CD14-positive monocyte (primary cell): ENCODE measurements at regions not wholly inside any gene's neighbourhood (a gene's known extent, or its start where the extent isn't known, plus 50 kb on each side); places are given as distances from the start of the nearest gene placed in this dataset.

Experiments
- DNase-seq, 3 donors: peaks; one replicate each; pipeline ENCODE4 v3.0.0-alpha.2; 2011 to 2022
- H2AFZ ChIP-seq: 2 replicates; pipeline ENCODE4 v1.6.0; 2012; ENCODE audit warnings: mild to moderate bottlenecking, low read depth, low read length, inconsistent platforms; ENCODE audit not compliant: insufficient read depth, poor library complexity, severe bottlenecking
- H3K27ac ChIP-seq, 2 donors: 1 replicate in 1 of 2; 2 replicates in 1 of 2; pipeline ENCODE4 v1.5.1; 2012 to 2013; ENCODE audit warnings: low read length in 2 of 2, control low read depth in 1 of 2, inconsistent platforms in 1 of 2, low read depth in 1 of 2, mild to moderate bottlenecking in 1 of 2
- H3K27me3 ChIP-seq, 2 donors: one replicate each; pipeline versions ENCODE4 v1.6.0 to v1.6.1; 2011 to 2013; ENCODE audit warnings: low read length in 2 of 2; ENCODE audit not compliant: control insufficient read depth in 2 of 2, insufficient read depth in 2 of 2
- H3K36me3 ChIP-seq, 2 donors: replicated peaks in 1 of 2; 1 replicate in 1 of 2; 2 replicates in 1 of 2; pipeline versions ENCODE4 v1.5.1 to v1.6.1; 2012 to 2013; ENCODE audit warnings: low read length in 2 of 2, control low read depth in 1 of 2, inconsistent platforms in 1 of 2, mild to moderate bottlenecking in 1 of 2; ENCODE audit not compliant: insufficient read depth in 2 of 2, control insufficient read depth in 1 of 2
- H3K4me1 ChIP-seq, 2 donors: 1 replicate in 1 of 2; 2 replicates in 1 of 2; pipeline versions ENCODE4 v1.5.1 to v1.6.1; 2012 to 2013; ENCODE audit warnings: low read length in 2 of 2, control low read depth in 1 of 2, inconsistent platforms in 1 of 2, mild to moderate bottlenecking in 1 of 2, moderate library complexity in 1 of 2; ENCODE audit not compliant: insufficient read depth in 2 of 2, control insufficient read depth in 1 of 2
- H3K4me2 ChIP-seq: replicated peaks from 2 replicates; pipeline ENCODE3; 2012; ENCODE audit warnings: low read length, moderate library complexity, mild to moderate bottlenecking; ENCODE audit not compliant: poor library complexity, severe bottlenecking; ENCODE audit errors: extremely low read depth
- H3K4me3 ChIP-seq, 3 experiments: fragments of 200-600 bp in 1 of 3; sonication (generic) in 1 of 3; replicated peaks in 1 of 3; 1 replicate in 2 of 3; 2 replicates in 1 of 3; pipeline ENCODE4 v1.5.1; 2011 to 2013; ENCODE audit warnings: low read length in 3 of 3, mild to moderate bottlenecking in 3 of 3, control low read depth in 2 of 3, low read depth in 2 of 3, inconsistent platforms in 1 of 3, moderate library complexity in 1 of 3
- H3K79me2 ChIP-seq: 2 replicates; pipeline ENCODE4 v1.6.0; 2012; ENCODE audit warnings: mild to moderate bottlenecking, control low read depth, inconsistent platforms, low read length, moderate library complexity; ENCODE audit not compliant: insufficient read depth
- H3K9ac ChIP-seq: 2 replicates; pipeline ENCODE4 v1.6.0; 2017; ENCODE audit warnings: low read length, mild to moderate bottlenecking; ENCODE audit not compliant: insufficient read depth, poor library complexity, severe bottlenecking
- H3K9me3 ChIP-seq, 2 donors: replicated peaks in 1 of 2; 1 replicate in 1 of 2; 2 replicates in 1 of 2; pipeline versions ENCODE4 v1.5.1 to v1.6.1; 2012 to 2013; ENCODE audit warnings: low read length in 2 of 2, control low read depth in 1 of 2; ENCODE audit not compliant: control insufficient read depth in 1 of 2, insufficient read depth in 1 of 2
- H4K20me1 ChIP-seq: 2 replicates; pipeline ENCODE4 v1.6.0; 2012; ENCODE audit warnings: mild to moderate bottlenecking, low read length, control low read depth, moderate library complexity; ENCODE audit not compliant: insufficient read depth
- H3K27ac Mint-ChIP-seq, 7 donors: one replicate each; pipeline ENCODE4 v1.8.0; 2020; ENCODE audit warnings: mild to moderate bottlenecking in 7 of 7, mixed read lengths in 7 of 7, moderate library complexity in 6 of 7, inconsistent platforms in 2 of 7
- H3K27me3 Mint-ChIP-seq, 3 donors: one replicate each; pipeline ENCODE4 v1.8.0; 2021 to 2022; ENCODE audit warnings: low read depth in 3 of 3, mild to moderate bottlenecking in 3 of 3, mixed read lengths in 3 of 3, moderate library complexity in 3 of 3, inconsistent platforms in 1 of 3
- H3K36me3 Mint-ChIP-seq, 2 donors: one replicate each; pipeline ENCODE4 v1.8.0; 2020; ENCODE audit warnings: mixed read lengths in 2 of 2, inconsistent platforms in 1 of 2, mild to moderate bottlenecking in 1 of 2
- H3K4me1 Mint-ChIP-seq: one replicate; pipeline ENCODE4 v1.8.0; 2020; ENCODE audit warnings: mild to moderate bottlenecking, mixed read lengths
- H3K4me3 Mint-ChIP-seq, 2 donors: one replicate each; pipeline ENCODE4 v1.8.0; 2020; ENCODE audit warnings: mild to moderate bottlenecking in 2 of 2, mixed read lengths in 2 of 2, moderate library complexity in 1 of 2
- H3K9me3 Mint-ChIP-seq, 7 donors: one replicate each; pipeline ENCODE4 v1.8.0; 2020 to 2022; ENCODE audit warnings: mixed read lengths in 7 of 7, mild to moderate bottlenecking in 6 of 7, moderate library complexity in 6 of 7, inconsistent platforms in 2 of 7
- WGBS: methylation state at CpG from one replicate; pipeline ENCODE4 v1.1.5; 2013; ENCODE audit warnings: missing lambda C conversion rate; ENCODE audit not compliant: insufficient coverage; 5-methylcytosine and 5-hydroxymethylcytosine counted together
- intact Hi-C, 2 donors: fragments of 100-400 bp; cut with micrococcal nuclease; formaldehyde crosslinking; loops; one replicate each; pipeline versions ENCODE4 v1.15.0 to v1.15.1; 2023
- TF ChIP-seq, protein P1 (sequence below): fragments of 200-600 bp; IDR thresholded peaks from one replicate; pipeline ENCODE4 v1.8.0; 2022; ENCODE audit warnings: antibody characterized with exemption, mild to moderate bottlenecking

DNA sequence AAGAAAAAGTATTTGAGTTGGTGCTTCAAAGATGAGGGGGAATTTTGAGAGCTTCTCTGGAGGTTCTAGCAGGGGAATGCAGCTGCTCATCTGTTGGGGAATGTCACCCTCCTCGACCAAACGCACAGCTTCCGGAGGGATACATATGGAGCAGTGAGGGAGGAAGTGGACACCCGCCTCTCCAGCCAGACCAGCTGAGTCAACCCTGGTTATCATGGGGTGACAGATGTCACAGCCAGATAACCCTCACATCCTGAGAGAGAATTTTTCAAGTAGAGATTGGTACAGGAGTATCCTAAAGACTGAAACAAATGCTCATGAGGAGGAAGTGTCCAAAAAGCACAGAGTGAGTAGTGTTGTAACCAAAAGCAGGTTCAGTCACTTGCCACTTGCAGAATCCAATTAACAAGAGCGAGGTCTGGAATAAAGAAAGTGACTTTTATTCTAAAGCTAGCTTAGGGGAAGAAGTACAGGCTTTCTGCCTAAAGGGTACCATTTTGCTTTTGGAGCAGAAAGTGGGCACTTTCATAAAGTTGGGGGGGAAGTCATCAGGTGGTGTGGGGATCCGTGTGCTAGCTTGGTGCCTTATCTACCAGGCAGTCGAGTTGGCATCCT lies 395.2 kb downstream of the RAD51AP2 start:
- H3K4me3 Mint-ChIP-seq: no peak overlapping the region
- H3K9me3 ChIP-seq: no peaks in the 10 kb centered on the region
- H3K4me2 ChIP-seq: no peak overlapping the region
- no peaks in the 10 kb centered on the region for H4K20me1 ChIP-seq
- H3K4me1 Mint-ChIP-seq: peaks cover 7% of the 10 kb centered on the region
- H3K27ac Mint-ChIP-seq: no peak overlapping the region
- no peak for DNase-seq
- no peaks in the 10 kb centered on the region for H3K4me1 ChIP-seq
- H3K79me2 ChIP-seq: no peaks in the 10 kb centered on the region
- no peaks in the 10 kb centered on the region for H3K27me3 ChIP-seq
- TF ChIP-seq, protein P1, sequence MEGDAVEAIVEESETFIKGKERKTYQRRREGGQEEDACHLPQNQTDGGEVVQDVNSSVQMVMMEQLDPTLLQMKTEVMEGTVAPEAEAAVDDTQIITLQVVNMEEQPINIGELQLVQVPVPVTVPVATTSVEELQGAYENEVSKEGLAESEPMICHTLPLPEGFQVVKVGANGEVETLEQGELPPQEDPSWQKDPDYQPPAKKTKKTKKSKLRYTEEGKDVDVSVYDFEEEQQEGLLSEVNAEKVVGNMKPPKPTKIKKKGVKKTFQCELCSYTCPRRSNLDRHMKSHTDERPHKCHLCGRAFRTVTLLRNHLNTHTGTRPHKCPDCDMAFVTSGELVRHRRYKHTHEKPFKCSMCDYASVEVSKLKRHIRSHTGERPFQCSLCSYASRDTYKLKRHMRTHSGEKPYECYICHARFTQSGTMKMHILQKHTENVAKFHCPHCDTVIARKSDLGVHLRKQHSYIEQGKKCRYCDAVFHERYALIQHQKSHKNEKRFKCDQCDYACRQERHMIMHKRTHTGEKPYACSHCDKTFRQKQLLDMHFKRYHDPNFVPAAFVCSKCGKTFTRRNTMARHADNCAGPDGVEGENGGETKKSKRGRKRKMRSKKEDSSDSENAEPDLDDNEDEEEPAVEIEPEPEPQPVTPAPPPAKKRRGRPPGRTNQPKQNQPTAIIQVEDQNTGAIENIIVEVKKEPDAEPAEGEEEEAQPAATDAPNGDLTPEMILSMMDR: no peak
- H3K36me3 Mint-ChIP-seq: no peaks in the 10 kb centered on the region
- H3K27ac ChIP-seq: no peak overlapping the region
- peaks cover 0 to 2% (median 1%) of the 10 kb centered on the region in 3 donors for H3K27me3 Mint-ChIP-seq
- no peak overlapping the region for H2AFZ ChIP-seq
- intact Hi-C loops: no loop called here
- H3K9me3 Mint-ChIP-seq: no peaks in the 10 kb centered on the region
- H3K36me3 ChIP-seq: no peaks in the 10 kb centered on the region
- 19% methylated on average over 3 of the region's 7 CpGs for WGBS
- H3K4me3 ChIP-seq: no peak overlapping the region
- no peak overlapping the region for H3K9ac ChIP-seq

DNA sequence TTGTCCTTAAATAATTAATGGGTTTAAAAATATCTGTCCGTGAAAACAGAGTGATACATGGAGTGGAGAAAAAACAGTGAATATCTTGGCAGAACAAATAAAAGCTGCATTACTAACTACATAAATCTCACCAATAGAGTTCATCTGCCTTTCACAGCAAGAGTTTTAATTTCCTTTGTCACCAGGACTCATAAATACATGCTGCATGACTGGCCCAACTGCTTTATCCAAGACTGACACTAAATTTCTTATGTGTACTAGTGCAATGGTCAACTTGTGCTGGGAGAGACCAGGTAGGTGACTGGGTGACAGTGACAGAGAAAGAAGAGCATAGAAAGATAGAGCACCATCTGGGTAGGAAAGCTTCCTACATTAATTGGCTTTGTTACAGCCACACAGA lies 402.8 kb downstream of the RAD51AP2 start:
- no peak for DNase-seq
- intact Hi-C loops: no loop called here
- Histone ChIP-seq H3K4me1 (no peaks in the 10 kb centered on the region), H3K9ac (no peak overlapping the region), H3K79me2 (no peaks in the 10 kb centered on the region), H3K36me3 (no peaks in the 10 kb centered on the region), H3K9me3 (no peaks in the 10 kb centered on the region), H3K4me2 (no peak overlapping the region), H3K27me3 (no peaks in the 10 kb centered on the region), H2AFZ (no peak overlapping the region), H3K4me3 (no peak overlapping the region), H4K20me1 (no peaks in the 10 kb centered on the region), H3K27ac (no peak overlapping the region)
- Mint-ChIP-seq H3K4me1 (no peaks in the 10 kb centered on the region), H3K4me3 (no peak overlapping the region), H3K27me3 (no peaks in the 10 kb centered on the region), H3K9me3 (peaks cover 0 to 4% (median 0%) of the 10 kb centered on the region in 7 donors), H3K27ac (no peak overlapping the region), H3K36me3 (no peaks in the 10 kb centered on the region)
- TF ChIP-seq, protein P1: no peak
- WGBS: no CpG with 5 or more reads among the region's 1 CpG
